HG02885 (cell line): ENCODE measurements at regions not wholly inside any gene's neighbourhood (a gene's known extent, or its start where the extent isn't known, plus 50 kb on each side); places are given as distances from the start of the nearest gene placed in this dataset.

ENCODE experiments used
- ATAC-seq: cut with Tn5 transposase; IDR thresholded peaks from one replicate; pipeline ENCODE4 v1.9.1; 2021; ENCODE audit warnings: mild to moderate bottlenecking; ENCODE audit not compliant: unreplicated experiment, poor library complexity

DNA sequence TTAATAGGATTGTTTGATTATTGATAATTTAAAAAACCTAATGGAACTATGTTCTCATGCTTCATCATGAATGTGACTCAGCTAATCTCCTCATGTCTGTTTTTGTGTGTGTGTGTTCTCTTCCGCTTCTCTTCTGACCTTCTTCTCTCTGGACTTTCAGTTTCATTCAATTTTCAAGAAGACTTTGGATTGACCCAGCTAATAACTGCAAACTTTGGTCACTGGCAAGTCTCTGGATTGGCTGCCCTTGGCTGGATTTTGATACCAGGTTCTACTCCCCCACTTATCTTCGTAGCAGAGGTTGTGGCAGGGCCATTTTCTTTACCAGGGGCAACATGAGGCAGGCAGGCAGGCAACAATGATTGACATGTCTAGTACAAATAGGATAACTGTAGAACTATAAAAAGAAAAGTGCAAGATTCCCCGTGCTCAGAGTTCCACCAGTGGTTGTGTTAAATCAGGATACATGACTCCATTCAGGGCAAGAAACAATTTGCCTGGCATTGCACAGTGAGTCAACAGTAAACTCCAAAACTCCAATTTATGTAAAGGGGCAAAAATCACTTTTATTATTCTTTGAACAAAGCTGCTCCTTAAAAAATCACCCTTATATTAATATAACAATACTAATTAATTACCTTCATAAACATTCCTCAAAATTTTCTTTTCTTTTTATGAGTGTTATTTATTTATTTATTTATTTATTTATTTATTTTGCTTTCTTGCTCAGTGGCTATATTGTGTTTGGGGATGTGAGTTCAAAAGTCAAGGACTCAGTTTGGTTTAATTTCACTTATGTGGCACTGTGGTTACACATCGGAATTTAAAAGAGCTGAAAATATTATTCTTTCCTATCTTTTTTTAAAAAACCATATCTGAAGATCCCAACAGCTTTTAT lies 167.6 kb downstream of the RND3 start:
- ATAC-seq, result no peak

DNA sequence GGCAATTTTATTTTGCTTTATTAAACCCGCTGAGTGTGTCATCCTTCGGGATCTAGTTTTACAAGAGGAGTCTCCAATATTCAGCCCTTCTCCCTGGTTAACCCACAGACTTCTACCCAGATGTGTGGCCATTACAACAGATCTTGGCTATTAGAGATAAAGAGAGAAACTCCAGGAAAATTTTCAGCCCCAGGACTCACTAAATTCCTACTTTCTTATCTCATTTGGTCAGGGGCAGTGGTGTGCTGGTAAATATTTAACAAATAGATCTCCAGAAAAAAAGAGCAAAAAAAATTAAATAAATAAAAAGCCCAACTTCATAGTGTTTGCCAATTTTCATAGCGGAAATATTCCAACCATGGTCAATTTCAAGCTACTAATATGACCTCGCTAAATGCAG lies 168.4 kb downstream of the RND3 start:
- ATAC-seq, result no peak

DNA sequence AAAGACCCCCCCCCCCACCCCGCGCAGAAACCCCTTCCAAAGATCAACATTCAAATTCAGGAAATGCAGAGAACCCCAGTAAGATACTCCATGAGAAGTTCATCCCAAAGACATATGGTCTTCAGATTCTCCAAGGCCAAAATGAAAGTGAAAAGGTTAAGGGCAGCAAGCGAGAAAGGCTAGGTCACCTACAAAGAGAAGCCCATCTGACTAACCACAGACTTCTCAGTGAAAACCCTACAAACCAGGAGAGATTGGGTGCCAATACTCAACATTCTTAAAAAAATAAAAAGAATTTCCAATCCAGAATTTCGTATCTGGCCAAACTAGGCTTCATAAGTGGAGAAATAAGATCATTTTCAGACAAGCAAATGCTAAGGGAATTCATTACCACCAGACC lies 175.2 kb downstream of the RND3 start:
- ATAC-seq, result no peak

DNA sequence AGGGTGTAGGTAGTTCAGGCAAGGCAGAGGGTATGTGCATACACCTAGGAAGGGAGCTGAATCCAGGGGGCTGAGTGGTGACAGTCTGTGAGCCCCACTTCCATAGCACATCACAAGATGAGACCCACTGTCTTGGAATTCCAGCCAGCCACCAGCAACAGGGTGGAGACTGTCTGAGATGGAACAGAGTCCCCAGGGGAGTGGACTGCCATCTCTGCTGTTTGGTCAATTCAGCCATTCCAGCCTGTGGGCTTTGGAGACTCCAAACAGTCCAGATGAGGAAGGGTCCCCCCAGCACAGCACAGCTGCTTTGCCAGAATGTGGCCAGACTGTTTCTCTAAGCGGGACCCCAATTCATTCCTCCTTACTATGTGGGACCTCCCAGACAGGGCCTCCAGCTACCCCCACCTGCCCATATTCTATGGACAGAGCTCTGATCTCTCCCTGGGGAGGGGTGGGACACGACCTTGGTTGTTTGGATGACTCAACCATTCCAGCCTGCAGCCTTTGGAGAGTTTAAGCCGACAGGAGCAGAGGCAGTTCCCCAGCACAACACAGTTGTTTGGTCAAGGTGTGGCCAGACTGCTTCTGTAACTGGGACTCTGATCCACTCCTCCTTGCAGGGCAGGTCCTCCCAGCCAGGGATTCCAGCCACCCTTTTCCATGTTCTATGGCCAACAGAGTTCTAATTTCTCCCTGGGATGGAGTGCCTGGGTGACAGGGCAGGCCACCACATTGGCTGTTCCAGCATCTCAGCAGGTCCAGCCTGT lies 178.0 kb downstream of the RND3 start:
- no peak for ATAC-seq

DNA sequence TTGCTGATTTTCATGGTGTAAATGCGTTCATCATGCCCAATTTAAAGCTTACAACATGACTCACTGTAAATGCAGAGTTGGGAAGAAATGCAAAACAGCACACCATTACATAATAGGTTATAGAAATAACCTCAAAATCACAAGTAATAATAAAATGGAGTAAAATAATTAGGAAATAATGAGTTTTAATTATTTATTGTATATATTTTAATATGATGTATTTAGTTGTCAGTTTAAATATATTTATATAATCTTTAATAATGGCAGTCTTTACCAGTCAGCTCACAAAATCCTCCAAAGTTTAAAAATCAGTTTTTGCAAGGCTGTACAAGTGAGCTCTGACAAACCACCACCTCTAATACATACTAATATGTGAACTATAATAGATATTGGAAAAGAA lies 180.2 kb downstream of the RND3 start:
- no peak for ATAC-seq

DNA sequence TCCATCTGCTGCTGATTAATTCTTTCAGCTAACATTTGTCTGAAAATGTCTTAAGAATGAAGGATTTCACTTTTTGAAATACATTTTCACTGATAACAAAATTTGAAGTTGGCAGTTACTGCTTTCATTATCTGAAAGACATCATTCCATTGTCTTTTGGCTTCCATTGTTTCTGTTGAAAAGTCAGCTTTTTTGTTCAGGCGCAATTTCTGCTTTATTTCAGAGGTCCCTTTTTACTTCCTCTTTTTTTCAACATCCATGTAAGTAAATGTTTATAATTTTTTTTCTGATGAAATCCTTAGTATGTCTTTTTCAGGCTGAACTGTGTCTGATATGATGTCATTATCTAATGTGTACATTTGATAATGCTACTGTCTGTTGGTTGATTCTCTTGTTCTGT lies 184.2 kb downstream of the RND3 start:
- no peak for ATAC-seq

DNA sequence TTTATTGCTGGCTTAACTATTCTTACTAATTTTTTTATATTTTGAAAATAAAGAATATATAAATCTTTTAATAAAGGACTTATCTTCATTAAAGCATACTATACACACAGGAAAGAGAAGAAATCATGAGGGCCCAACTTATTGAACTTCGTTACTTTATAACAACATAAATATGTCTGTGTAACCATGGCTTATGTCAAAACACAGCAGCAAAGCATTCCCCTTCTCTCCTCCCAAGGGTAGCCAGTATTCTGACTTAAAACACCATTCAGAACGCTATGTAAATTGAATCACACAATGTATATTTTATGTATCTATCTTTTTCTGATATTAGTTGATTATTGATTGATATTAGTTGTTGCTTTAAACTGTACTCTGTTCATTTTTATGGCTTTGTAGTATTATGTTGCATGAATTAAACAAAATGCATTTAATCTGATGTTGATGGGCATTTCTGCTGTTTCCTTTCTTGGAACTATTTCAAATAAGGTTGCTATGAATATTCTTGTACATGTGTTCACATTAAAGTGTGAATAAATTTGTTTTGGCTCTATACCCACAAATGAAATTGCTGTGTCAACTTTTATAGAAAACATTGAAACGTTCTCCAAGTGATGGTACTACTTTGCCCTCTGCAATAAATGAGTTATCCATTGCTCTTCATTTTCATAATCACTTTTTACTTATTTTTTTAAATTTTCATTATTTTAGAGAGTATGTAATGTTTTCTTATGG lies 188.7 kb downstream of the RND3 start:
- ATAC-seq, result no peak

DNA sequence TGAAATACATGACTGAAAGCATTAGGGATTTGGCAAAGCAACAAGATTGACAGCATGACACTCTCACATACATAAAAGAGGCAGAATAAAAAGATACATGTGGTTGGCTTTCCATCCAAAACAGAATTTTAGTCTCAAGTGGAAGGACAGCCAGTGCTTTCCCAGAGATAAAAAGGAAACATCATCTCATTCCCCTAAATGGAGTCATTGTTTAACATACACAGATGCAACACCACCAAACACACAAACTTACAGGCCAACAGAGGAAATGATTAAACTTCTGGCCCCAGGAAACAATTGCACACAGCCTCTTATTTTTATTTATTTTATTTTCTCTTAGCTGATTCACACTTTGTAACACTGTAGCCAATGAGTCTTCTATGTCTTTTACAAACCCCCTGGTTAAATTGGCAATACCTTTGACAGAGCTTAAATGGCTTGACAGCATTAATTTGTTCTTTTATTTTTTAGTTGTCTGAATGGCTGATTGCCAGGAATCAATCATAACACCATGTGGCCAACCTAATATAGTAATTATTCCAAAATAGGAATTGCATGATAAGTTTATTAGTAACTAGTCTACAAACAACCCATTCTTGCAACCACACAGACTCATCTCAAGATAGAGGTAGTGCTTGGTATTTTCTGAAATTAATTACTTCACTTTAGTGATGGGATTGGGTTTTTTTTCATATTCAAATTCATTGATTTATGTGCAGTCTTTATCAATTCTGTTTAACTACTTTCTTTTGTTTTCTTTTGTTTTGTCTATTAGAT lies 190.5 kb downstream of the RND3 start:
- no peak for ATAC-seq

DNA sequence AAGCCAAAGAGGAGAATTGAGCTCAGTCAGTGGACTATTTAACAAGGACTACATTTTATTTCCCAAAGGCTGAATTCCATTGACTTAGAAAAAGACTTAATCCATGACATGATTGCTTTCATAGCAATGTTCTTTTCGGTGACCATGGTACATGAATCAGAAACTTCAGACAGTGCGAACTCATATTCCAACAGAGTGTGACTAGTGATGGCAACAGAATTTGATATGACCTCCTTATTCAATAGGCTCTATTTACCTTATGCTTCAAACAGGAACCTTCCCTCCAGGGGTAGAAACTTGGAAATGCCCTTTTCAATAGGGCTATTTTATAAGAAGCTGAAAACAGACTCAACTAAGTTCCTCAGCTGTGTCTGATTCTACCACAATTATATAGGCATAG lies 191.9 kb downstream of the RND3 start:
- ATAC-seq, result no peak

DNA sequence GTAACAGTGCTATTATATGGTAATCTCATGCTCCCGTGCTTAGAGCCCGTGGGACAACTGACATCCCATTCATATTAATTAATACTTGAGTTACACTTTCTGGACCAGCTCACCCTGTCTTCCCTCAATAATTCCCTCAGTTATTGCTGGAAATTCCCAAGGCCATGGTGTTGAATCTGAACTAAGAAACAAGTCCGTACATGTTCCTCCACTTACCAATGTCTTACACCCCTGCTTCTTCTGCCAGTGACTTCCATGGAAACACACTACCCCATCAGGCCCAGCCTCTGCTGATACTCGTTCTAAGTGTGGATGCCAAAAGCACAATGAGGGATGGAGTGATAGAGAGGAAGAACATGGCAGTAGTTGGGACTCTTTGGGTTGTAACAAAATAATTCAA lies 193.7 kb downstream of the RND3 start:
- no peak for ATAC-seq

DNA sequence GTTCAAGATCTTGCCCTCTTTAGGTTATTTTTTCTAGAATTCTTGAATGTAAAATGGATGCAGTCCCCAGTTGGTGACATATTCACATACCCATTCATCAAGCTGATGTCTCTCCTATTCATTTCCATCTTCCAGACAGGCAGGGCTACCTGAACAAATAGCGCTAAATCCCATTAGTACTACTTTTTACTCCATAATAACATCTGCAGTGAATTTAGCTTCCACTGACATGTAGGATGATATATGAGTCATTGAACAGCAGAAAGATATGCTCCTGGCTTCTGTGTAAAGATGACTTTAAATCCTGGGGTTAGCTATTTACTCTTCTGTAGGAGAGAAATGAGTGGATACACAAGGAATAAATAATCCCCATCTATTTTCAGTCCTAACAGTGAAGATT lies 194.7 kb downstream of the RND3 start:
- ATAC-seq, result no peak

DNA sequence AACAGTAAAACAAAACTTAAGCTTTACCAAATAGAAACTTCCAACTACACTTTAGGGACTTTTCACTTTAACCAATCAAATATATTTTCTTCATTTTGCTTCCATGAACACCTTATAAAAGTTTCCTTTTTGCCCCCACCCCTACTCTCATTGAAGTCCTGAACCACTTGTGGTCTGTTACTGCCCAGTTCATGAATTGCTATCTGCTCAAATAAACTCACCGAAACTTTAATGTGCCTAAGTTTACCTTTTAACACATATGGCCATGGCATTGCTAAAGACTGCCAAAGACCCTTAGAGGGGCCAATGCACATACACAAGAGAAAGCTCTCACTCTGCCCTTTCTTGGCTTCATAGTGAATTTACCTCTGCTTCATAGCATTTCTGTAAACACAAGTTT lies 195.3 kb downstream of the RND3 start:
- ATAC-seq, result no peak

DNA sequence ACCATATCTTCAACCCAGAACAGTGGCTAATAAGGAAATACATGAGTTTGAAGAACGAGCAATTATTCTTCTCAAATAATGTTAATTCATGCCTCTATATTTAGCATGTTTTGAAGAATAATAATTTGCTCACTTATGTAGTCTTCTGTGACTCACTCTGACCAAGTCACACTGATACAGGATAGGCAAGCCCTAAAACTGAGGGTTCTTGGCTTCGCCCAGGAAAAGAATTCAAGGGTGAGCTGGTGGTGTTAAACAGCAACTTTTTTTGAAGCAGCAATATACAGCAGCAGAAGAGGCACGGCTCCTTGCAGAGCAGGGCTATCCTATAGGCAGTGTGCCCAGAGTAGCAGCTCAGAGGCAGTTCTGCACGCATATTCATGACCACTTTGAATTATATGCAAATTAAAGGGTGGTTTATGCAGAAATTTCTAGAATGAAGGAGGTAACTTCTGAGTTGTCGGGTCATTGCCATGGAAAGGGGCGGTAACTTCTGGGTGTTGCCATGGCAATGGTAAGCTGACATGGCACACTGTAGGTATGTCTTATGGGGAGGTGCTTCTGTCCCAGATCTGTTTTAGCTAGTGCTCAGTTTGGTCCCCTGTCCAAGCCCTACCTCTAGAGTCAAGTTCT lies 200.6 kb downstream of the RND3 start:
- ATAC-seq, result no peak

DNA sequence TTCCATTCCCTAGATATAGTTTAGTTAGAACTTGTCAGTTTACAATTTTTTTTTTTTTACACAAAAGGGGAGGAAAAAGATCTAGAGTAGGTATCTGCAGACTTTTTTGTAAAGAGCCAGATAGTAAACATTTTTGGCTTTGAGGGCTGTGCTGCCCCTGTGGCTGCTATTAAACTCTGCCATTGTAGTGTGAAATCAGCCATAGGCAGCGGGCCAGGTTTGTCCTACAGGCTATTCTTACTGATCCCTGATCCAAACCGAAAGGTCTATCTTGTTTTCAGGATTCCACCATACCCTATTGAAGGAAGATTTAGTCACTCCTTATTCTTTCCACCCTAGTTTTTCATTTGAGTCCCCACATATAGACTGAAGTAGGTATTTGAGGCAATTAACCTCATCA lies 203.4 kb downstream of the RND3 start:
- no peak for ATAC-seq

DNA sequence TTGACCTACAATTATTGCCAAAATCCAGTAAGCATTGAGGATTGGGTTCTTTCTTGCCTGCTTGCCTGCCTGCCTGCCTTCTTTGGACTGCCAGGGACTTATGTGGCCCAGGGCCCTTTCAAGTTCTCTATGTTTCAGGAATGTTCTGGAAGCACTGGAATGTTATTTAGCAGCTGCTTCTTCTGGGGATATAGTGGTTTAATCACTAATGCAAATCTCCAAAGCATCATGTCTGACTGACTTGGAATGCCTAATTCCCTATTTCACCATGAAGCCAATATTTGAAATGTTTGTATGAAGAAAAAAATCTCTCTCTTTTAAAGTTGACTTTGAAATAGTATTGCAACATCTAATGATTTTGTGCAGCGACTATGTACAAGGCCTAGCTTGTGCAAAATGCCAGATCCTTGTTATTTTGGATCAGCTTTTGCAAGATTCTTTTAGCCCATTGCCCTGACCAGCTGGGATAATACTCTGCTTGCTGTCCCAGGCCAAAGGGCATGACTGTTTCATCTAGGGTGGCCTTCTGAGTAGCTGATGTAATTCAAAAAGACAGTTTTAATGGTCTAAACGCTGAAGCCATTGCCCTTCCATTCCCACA lies 204.6 kb downstream of the RND3 start:
- ATAC-seq, result no peak

DNA sequence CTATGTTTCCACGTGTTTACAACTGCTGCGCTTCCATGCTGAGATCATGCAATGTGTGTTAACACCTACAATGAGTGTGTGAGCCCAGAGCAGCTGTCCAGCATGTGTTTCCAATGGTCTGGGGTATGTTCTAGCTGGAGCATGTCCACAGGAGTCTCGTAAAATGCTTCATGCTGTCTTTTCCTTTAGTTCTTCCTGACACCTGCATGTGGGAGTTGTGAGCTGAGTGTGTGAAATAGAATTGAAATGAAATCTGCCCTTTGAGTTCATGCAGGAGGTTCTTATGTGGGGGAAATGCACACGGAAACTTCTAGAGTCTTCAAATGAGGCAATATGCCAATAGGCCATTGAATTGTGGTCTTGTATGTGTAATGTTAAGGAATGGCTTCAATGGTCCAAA lies 205.1 kb downstream of the RND3 start:
- ATAC-seq, result no peak

DNA sequence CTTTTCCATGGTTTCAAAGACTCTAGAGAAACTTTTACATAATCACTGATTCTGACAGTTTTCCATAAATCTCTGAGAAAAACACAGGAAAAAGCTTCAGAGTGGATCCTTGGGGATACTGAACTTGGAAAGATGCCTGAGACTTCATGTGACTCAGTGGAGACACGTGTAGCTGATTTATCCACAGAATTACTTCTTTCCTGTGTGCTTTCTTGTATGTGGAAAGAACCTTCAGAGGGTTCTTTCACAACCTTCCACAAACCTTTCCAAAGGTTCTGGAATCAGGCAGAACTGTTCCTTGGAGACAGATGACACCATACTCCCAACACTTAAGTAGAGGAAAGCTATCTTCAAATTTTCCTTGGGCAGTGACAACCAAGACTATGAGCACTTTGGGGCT lies 207.2 kb downstream of the RND3 start:
- no peak for ATAC-seq

DNA sequence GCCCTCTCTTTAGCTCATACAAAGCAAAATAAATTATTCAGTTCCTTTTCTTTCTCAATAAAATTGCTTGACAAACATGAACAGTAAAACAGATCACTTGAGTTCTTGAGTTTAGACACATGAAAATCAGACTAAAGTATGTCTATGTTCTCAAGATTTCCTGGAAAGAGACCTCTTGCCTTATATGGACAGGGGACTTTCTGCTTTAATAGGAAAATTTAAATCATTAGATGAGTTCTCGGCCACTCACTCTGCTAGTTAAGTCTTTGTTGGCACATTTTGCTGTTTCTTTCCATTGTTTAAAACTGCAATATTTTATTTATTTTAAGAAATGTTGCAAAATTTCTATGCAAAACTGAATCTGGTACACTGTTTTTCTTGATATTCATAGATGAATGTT lies 207.8 kb downstream of the RND3 start:
- ATAC-seq, result no peak

DNA sequence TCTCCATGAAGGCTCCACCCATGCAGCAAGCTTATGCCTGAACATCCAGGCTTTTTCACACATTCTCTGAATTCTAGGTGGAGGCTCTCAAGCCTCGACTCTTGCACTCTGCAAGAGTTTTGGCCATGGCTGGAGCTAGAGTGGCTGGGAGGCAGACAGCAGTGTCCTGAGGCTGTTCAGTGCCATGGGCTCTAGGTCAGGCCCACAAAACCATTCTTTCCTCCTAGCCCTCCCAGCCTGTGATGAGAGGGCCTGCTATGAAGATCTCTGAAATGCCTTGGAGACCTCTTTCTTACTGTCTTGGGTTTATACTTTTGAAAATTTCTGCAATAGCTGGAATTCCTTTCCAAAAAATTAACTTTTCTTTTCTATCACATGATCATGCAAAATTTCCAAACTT lies 210.7 kb downstream of the RND3 start:
- ATAC-seq, result no peak

DNA sequence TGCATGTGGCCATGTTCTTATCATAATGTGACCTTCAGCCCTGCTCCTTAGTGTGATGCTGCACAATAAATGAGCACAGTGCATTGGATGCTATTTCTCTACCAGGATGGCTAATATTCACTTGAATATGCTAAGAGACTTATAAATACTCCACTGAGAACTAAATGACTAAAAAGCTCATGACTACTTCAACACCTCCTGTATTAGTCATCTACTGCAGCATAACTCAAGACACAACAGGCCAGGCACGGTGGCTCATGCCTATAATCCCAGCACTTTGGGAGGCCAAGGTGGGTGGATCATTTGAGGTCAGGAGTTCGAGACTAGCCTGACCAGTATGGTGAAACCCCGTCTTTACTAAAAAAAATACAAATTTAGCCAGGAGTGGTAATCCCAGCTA lies 213.4 kb downstream of the RND3 start:
- no peak for ATAC-seq
